ENCODE measurements at regions not wholly inside any gene's neighbourhood (a gene's known extent, or its start where the extent isn't known, plus 50 kb on each side); places are given as distances from the start of the nearest gene placed in this dataset.

GRCh38 chr2:118176601-118177000 lies 88.3 kb downstream of the INSIG2 start:
- 63 to 78% methylated on average over 3 of the region's 3 CpGs for WGBS, 2 donors
- Histone ChIP-seq H3K27me3 (no peaks in the 10 kb centered on the region), H3K27ac (no peak overlapping the region), H3K4me3 (replicated peaks in 1 of 3) (no peak overlapping the region), H3K36me3 (no peaks in the 10 kb centered on the region), H3K9me3 (no peaks in the 10 kb centered on the region), H3K4me1 (no peaks in the 10 kb centered on the region)
- no peak for DNase-seq
- intact Hi-C loops (cut with DNase I) = no loop called here
- no peak for TF ChIP-seq POLR2A (IDR thresholded peaks at IDR 0.05)
- TF ChIP-seq, protein P1, sequence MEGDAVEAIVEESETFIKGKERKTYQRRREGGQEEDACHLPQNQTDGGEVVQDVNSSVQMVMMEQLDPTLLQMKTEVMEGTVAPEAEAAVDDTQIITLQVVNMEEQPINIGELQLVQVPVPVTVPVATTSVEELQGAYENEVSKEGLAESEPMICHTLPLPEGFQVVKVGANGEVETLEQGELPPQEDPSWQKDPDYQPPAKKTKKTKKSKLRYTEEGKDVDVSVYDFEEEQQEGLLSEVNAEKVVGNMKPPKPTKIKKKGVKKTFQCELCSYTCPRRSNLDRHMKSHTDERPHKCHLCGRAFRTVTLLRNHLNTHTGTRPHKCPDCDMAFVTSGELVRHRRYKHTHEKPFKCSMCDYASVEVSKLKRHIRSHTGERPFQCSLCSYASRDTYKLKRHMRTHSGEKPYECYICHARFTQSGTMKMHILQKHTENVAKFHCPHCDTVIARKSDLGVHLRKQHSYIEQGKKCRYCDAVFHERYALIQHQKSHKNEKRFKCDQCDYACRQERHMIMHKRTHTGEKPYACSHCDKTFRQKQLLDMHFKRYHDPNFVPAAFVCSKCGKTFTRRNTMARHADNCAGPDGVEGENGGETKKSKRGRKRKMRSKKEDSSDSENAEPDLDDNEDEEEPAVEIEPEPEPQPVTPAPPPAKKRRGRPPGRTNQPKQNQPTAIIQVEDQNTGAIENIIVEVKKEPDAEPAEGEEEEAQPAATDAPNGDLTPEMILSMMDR (IDR thresholded peaks at IDR 0.05) = no peak

- DNase-seq = no peak
- WGBS, 2 donors = 94 to 98% methylated on average over 2 of the region's 2 CpGs
These were observed 83.3 kb downstream of the INSIG2 start for GRCh38 chr2:118171546-118171945.

GRCh38 chr2:118169359-118170005 lies 81.2 kb downstream of the INSIG2 start:
- Histone ChIP-seq H3K4me3 (replicated peaks in 1 of 3) (no peak overlapping the region), H3K9me3 (no peaks in the 10 kb centered on the region), H3K27ac (no peak overlapping the region), H3K27me3 (no peaks in the 10 kb centered on the region), H3K36me3 (no peaks in the 10 kb centered on the region), H3K4me1 (no peaks in the 10 kb centered on the region)
- TF ChIP-seq, protein P1 (IDR thresholded peaks at IDR 0.05) = no peak
- no peak for TF ChIP-seq POLR2A (IDR thresholded peaks at IDR 0.05)
- 59% methylated on average over 6 of the region's 6 CpGs for WGBS, 2 donors
- intact Hi-C loops (cut with DNase I) = no loop called here
- DNase-seq = no peak

More at GRCh38 chr2:118171546-118171945, 83.3 kb downstream of the INSIG2 start:
- Histone ChIP-seq H3K36me3 (no peaks in the 10 kb centered on the region), H3K4me1 (no peaks in the 10 kb centered on the region), H3K9me3 (no peaks in the 10 kb centered on the region), H3K4me3 (replicated peaks in 1 of 3) (no peak overlapping the region), H3K27me3 (no peaks in the 10 kb centered on the region), H3K27ac (no peak overlapping the region)
- TF ChIP-seq, protein P1 (IDR thresholded peaks at IDR 0.05) = no peak
- no peak for TF ChIP-seq POLR2A (IDR thresholded peaks at IDR 0.05)
- intact Hi-C loops (cut with DNase I) = no loop called here

DNA sequence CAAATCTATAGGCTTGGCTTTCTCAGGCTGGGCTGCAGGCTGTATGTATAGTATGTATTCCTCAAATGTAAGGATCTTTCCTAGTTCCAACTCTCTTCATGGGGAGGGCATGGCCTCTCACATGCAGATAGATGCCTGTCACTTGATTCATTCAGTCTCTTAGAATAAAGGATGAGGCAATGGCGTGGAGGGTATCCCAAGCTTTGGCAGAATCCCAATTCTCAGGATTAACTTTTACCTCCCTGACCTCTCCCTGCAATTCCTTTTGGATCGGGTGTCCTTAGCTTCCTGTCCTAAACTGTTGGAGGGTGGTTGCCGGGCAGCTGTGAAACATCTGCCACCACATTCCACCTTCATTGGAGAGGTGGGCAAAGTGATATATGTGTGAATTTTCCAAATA lies 80.3 kb downstream of the INSIG2 start:
- TF ChIP-seq POLR2A (IDR thresholded peaks at IDR 0.05) = no peak
- TF ChIP-seq, protein P1 (IDR thresholded peaks at IDR 0.05) = no peak
- intact Hi-C loops (cut with DNase I) = no loop called here
- Histone ChIP-seq H3K27ac (no peak overlapping the region), H3K4me3 (replicated peaks in 1 of 3) (no peak overlapping the region), H3K9me3 (no peaks in the 10 kb centered on the region), H3K36me3 (no peaks in the 10 kb centered on the region), H3K4me1 (no peaks in the 10 kb centered on the region), H3K27me3 (no peaks in the 10 kb centered on the region)
- WGBS, 2 donors = 76 to 83% methylated on average over 3 of the region's 3 CpGs
- no peak for DNase-seq

DNA sequence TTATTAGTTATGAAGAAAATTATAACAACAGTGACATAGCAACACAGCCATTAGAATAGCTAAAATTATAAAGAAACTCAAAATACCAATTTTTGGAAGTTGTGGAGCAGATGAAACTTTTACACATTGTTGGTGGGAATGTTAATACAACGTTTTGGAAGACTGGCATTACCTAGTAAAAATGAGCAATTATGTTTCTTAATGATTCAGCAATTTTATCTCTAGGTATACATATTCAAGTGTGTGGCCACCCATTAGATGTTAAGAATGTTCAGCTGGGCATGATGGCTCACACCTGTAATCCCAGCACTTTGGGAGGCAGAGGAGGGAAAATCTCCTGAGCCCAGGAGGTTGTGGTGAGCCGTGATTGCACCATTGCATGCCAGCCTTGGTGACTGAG lies 78.8 kb downstream of the INSIG2 start:
- no peak overlapping the region for H3K27ac ChIP-seq
- WGBS, 2 donors = 62 to 76% methylated on average over 2 of the region's 2 CpGs
- H3K4me1 ChIP-seq = no peaks in the 10 kb centered on the region
- no peak overlapping the region for H3K4me3 ChIP-seq (replicated peaks in 1 of 3)
- no peaks in the 10 kb centered on the region for H3K36me3 ChIP-seq
- intact Hi-C loops (cut with DNase I) = no loop called here
- H3K9me3 ChIP-seq = no peaks in the 10 kb centered on the region
- no peaks in the 10 kb centered on the region for H3K27me3 ChIP-seq
- DNase-seq = no peak
- TF ChIP-seq POLR2A (IDR thresholded peaks at IDR 0.05) = no peak
- TF ChIP-seq, protein P1 (IDR thresholded peaks at IDR 0.05) = no peak

Data from thyroid gland (tissue), 4 donors.